ENCODE measurements at regions not wholly inside any gene's neighbourhood (a gene's known extent, or its start where the extent isn't known, plus 50 kb on each side); places are given as distances from the start of the nearest gene placed in this dataset.

DNA sequence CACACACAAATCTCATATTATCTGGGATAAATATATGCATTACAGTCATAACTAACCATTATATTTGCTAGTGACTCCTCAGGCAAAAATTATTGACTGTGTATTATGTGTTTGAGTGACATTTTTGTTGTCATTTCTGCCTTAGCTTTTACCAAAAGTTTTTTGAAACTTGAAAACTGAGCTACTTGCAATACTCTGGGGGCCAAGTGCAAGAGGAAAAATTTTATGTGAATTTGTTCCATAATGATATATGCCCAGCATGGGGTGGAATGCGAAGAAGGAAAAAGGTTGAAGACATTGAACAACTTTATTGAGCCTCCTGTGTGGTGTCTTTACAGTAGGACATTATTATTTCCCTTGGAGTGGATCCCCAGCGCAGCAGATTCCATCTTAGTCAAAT, 176.8 kb upstream of the FERD3L start:
- Histone ChIP-seq H3K23ac (ENCODE audit: insufficient read length, low read depth, low read length) (no peak overlapping the region), H2BK20ac (ENCODE audit: low read depth, low read length, poor library complexity, severe bottlenecking) (no peak overlapping the region), H4K91ac (ENCODE audit: insufficient read length, low read depth, low read length) (no peak overlapping the region), H3K27ac (ENCODE audit: insufficient read length, low read depth, low read length) (no peak overlapping the region), H3K9me3 (ENCODE audit: control insufficient read depth, low read depth, low read length) (no peaks in the 10 kb centered on the region), H3K79me1 (ENCODE audit: insufficient read depth, low read depth, low read length, poor library complexity, severe bottlenecking) (no peaks in the 10 kb centered on the region), H3K27me3 (ENCODE audit: insufficient read depth, low read length) (no peaks in the 10 kb centered on the region), H2AK5ac (ENCODE audit: insufficient read length, low read length) (no peak overlapping the region), H3K14ac (ENCODE audit: insufficient read depth, low read length) (no peak overlapping the region), H3T11ph (ENCODE audit: low read length) (no peak overlapping the region), H4K8ac (replicated peaks; ENCODE audit: insufficient read length, low read depth, low read length) (no peak overlapping the region), H2BK15ac (ENCODE audit: low read depth, low read length) (no peak overlapping the region), H3K9ac (ENCODE audit: extremely low read depth, insufficient read length, low read length) (no peak overlapping the region), H2BK120ac (ENCODE audit: low read depth, low read length, poor library complexity, severe bottlenecking) (no peak overlapping the region), H3K79me2 (ENCODE audit: insufficient read depth, low read length) (no peaks in the 10 kb centered on the region), H3K4me1 (ENCODE audit: insufficient read depth, low read length) (no peaks in the 10 kb centered on the region), H2BK12ac (ENCODE audit: insufficient read length, low read depth, low read length) (no peak overlapping the region), H3K4ac (ENCODE audit: low read depth, low read length) (no peak overlapping the region), H3K56ac (ENCODE audit: insufficient read length, low read depth, low read length) (no peak overlapping the region), H4K5ac (ENCODE audit: insufficient read length, low read depth, low read length) (no peak overlapping the region), H3K4me2 (ENCODE audit: insufficient read depth, insufficient read length, low read length) (no peak overlapping the region), H3K23me2 (ENCODE audit: insufficient read length, low read depth, low read length, poor library complexity, severe bottlenecking) (no peaks in the 10 kb centered on the region), H2BK5ac (ENCODE audit: insufficient read length, low read length) (no peak overlapping the region), H2AFZ (ENCODE audit: low read length) (no peak overlapping the region), H3K18ac (ENCODE audit: insufficient read length, low read depth, low read length) (no peak overlapping the region), H4K20me1 (ENCODE audit: control insufficient read depth, insufficient read depth, insufficient read length) (no peaks in the 10 kb centered on the region)
- H3K36me3 Mint-ChIP-seq (ENCODE audit: insufficient read depth in 1 of 3, low read depth in 3 of 3) = no peaks in the 10 kb centered on the region
- no peaks in the 10 kb centered on the region for H3K27me3 Mint-ChIP-seq (ENCODE audit: low read depth)
- WGBS (ENCODE audit: extremely low coverage, insufficient read length, low lambda C conversion rate) = no CpG with 5 or more reads among the region's 2 CpGs
- no peak for DNase-seq
- H3K4me3 Mint-ChIP-seq = no peak overlapping the region
- no peak for TF ChIP-seq CTCF (conservative IDR thresholded peaks at IDR 0.05)
- H3K4me1 Mint-ChIP-seq = peaks cover 0 to 2% of the 10 kb centered on the region in 2 experiments; a peak in 1 of 4 replicates
- H3K27ac Mint-ChIP-seq = no peak overlapping the region
- no peaks in the 10 kb centered on the region for H3K9me3 Mint-ChIP-seq
